ENCODE measurements at regions not wholly inside any gene's neighbourhood (a gene's known extent, or its start where the extent isn't known, plus 50 kb on each side); places are given as distances from the start of the nearest gene placed in this dataset.
"Not testable (repeated sequence)": the region's sequence is repeated elsewhere in the genome, so short reads cannot be mapped to it uniquely, and the experiment has no call there.

- DNase-seq (ENCODE audit: low spot score) = no peak
Observed at GRCh38 chr7:125459038-125459437, 529.4 kb upstream of the POT1 start.

DNA sequence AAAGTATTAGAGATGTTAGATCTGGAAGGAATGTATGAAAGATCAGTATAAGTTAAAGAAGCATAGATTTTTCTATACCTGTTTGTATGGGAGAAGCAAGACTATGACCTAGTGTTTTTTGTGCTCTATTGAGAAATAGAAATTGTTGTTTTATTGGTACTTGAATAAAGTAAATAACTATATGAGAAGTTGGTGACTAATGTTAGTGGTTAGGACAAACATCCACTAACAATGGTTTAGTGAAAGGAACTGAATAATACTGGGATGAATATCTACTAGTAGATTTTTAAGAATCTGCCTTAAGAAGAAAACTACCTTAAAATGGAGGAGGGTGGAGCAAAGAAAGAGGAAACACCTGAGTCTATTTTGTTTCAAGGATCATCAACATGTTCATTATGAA lies 521.1 kb upstream of the POT1 start:
- DNase-seq (ENCODE audit: low spot score) = no peak

- DNase-seq (ENCODE audit: low spot score) = no peak
Observed at GRCh38 chr7:125445836-125446235, 516.2 kb upstream of the POT1 start.

DNA sequence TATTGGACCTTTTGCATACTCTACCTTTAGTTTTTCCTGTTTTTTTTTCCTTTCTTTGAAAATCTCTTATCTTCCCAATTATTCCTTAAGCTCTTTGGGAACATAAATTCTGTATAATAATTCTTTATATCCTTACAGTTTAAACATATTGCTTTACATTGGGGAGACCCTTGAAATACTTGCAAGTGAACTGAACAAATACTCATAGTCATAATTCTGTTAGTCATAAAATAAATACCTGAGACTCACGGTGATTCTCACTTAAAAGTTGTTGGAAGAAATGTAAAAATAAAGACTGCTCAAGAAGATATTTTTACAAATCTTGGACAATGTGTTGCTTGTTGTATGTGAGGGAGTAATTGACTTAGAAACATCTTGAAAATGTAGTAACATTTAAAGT lies 515.2 kb upstream of the POT1 start:
- no peak for DNase-seq (ENCODE audit: low spot score)

- DNase-seq (ENCODE audit: low spot score) = no peak
Observed at GRCh38 chr7:125436220-125436619, 506.6 kb upstream of the POT1 start.

- no peak for DNase-seq (ENCODE audit: low spot score)
Observed at GRCh38 chr7:125431349-125431748, 501.7 kb upstream of the POT1 start.

- DNase-seq (ENCODE audit: low spot score) = no peak
Observed at GRCh38 chr7:125430013-125430412, 500.4 kb upstream of the POT1 start.

- no peak for DNase-seq (ENCODE audit: low spot score)
Observed at GRCh38 chr7:125427676-125428075, 498.1 kb upstream of the POT1 start.

- no peak for DNase-seq (ENCODE audit: low spot score)
Observed at GRCh38 chr7:125425506-125425905, 495.9 kb upstream of the POT1 start.

GRCh38 chr7:125424721-125425120 lies 495.1 kb upstream of the POT1 start:
- DNase-seq (ENCODE audit: low spot score) = no peak

GRCh38 chr7:125423458-125424155 lies 494.0 kb upstream of the POT1 start:
- DNase-seq (ENCODE audit: low spot score) = no peak

DNA sequence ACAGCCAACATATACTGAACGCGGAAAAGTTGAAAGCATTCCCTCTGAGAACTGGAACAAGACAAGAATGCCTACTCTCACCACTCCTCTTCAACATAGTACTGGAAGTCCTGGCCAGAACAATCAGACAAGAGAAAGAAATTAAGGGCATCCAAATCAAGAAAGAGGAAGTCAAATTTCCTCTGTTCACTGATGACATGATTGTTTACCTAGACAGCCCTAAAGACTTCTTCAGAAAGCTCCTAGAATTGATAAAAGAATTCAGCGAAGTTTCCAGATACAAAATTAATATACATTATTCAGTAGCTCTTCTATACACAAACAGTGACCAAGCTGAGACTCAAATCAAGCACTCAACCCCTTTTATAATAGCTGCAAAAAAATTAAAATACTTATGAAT lies 491.8 kb upstream of the POT1 start:
- DNase-seq (ENCODE audit: low spot score) = not testable (repeated sequence)

DNA sequence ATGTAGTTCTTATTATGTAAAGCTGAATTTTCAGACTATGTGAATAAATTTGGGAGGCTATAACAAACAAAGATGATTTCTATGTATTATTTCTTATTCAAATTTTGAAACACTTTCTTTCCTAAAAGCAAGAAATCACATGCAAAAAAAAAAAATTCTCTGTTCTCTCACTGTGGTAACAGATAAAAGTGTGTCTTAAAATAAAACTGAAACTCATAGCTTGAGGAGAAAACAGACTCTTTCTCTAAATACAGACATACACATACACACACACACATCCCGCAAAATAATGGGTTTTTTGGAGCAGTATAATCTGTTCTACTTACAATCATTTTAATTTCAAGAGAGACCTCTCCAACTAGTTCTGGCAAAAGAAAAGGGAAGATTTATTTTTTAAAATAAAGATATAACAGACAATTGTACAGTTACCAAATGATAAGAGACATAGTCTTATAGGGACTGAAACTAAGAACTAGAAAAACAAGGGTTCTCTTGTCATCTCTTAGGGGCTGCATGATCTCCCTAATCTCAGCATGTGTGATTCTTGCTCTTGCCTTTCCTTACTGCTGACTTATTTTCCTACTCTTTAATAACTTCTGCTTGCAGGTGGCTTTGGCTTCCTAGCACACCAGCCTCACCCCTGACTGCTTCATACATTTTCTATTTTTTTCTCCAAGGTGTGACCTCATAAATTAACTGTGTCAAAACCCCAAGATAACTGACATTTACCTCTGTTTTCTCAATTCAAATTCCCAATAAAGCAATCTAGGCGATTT lies 483.5 kb upstream of the POT1 start:
- no peak for DNase-seq (ENCODE audit: low spot score)

- DNase-seq (ENCODE audit: low spot score) = no peak
Observed at GRCh38 chr7:125409921-125410320, 480.3 kb upstream of the POT1 start.

DNA sequence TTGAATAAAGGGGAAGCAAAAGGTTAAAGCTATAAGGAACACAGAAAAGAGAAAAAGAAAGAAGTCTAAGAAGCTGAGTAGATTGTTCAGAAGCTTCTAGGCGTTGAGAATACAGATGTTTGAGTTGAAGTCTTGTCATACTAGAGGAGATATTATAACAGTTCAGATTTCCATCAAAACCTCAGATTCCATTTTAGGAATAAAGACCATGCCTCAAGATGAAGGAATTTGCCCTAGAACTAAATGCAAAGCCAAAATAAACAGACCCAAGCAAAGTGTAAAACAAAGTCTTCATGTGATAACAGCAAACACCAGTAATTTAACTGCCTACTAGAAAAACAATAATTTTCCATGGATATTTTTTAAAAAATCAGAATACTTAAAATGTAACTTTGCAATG lies 476.5 kb upstream of the POT1 start:
- no peak for DNase-seq (ENCODE audit: low spot score)

- no peak for DNase-seq (ENCODE audit: low spot score)
Observed at GRCh38 chr7:125399408-125399807, 469.8 kb upstream of the POT1 start.

DNA sequence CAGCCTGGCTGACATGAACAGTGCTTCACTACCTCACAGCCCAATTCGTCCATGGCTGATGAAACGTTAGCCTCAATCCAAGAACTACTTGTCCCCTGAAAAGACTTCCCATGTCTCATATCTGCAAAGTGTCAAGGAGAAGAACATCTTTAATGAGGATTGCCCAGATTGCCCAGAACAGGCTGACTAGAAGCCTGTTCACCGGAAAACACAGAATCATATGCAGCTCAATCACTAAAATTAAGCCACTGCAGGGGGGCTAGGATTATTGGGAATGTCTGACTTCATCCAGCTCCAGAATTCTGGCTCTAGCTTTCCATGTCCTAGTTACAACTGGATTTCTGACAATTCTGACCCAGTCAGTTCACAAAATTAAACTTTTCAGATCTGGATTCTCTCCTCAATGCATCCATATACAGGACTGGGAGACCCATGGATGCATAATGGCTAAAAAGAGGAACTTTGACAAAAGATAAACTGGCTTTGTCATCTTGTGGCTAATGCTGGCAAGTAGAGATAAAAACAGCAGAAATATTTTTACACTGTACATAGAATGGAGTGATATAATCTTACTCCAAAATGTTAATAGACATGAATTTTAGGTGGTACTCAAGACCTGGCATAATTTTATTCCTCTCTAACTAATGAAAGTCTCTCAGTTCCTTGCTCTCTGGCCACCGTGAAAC lies 467.0 kb upstream of the POT1 start:
- DNase-seq (ENCODE audit: low spot score) = no peak

DNA sequence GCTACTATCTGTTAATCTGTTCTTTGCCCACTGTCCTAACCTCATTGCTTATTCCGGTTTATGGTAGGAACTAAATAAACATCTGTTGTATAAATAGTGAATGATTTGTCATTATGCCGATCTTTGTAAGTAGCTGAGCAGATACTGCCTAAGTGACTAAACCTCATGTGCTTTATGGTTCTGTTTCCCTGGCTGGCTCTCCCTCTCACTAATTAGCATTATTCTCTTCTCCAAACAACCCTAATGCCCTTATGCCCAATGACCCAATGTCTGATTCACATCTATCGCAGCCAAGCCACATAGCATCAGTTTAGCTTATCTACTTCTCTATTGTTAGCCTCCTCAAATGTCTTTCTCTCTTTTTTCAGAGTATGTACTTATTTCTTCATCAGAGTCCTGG lies 462.3 kb upstream of the POT1 start:
- no peak for DNase-seq (ENCODE audit: low spot score)

DNA sequence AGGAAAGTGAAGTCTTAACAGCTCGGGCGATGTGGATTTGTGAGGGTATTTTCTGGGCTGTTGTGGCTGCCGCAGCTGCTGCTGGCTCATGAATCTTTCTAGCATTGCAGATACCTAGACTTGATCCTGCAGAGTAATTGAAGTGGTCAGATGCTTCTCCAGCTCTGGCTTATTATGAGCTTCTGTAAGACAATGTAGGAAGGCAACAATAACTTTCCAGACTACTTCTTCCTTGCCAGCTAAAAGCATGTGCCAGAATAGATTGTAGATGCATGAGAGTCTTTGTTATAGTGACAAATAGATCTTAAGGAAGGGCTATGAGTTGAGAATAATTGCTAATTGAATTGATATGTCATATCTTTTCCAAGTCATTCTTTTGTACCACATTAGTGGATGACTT lies 461.4 kb upstream of the POT1 start:
- no peak for DNase-seq (ENCODE audit: low spot score)

DNA sequence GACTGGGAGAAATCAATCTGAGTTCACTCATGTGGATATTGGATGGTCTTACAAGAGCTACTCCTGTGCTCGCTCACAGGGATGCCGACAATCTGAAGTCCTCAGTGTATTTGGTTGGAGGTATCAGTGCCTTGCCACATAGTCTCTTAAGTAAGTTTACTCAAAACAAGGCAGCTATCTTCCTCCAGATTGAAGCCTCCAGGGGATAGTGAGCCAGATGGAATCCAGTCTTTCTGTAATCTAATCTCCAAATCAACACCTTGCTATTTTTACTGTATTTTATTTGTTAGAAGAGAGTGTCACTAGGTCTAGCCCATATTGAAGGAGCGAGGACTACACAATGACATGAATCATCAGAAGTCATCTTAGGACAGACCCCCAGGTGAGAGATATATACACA lies 456.6 kb upstream of the POT1 start:
- no peak for DNase-seq (ENCODE audit: low spot score)

- no peak for DNase-seq (ENCODE audit: low spot score)
Observed at GRCh38 chr7:125383324-125383723, 453.7 kb upstream of the POT1 start.

GRCh38 chr7:125382401-125382800 lies 452.8 kb upstream of the POT1 start:
- DNase-seq (ENCODE audit: low spot score) = no peak

DNA sequence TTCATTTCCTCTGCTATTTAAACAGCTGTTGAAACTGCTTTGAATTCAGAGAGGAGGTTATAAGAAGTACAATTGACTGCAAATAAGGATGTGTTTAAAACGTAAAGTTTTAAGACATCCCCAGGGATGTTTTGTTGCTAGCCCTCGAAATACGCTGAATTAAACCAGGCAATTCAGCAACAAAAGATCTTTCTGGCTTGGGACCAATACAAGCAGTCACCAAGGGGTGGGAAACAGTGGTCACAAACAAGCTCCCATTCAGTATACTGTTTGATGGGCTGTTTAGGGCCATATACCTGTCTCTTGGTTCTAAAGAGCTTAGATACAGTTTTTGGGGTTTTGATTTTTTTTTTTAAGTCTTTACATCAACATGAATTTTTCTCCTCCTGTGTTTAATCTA lies 446.3 kb upstream of the POT1 start:
- DNase-seq (ENCODE audit: low spot score) = no peak
